Retinal pigment epithelial cell (primary cell): ENCODE measurements at regions not wholly inside any gene's neighbourhood (a gene's known extent, or its start where the extent isn't known, plus 50 kb on each side); places are given as distances from the start of the nearest gene placed in this dataset.

Source experiments
- DNase-seq: peaks from one replicate; pipeline ENCODE4 v3.0.0-alpha.2; 2010; ENCODE audit warnings: low read depth
- H3K4me3 ChIP-seq: 2 replicates; pipeline ENCODE4 v1.5.1; 2011; ENCODE audit warnings: mild to moderate bottlenecking, low read length, control low read depth, moderate library complexity
- TF ChIP-seq, protein P1 (sequence below): conservative IDR thresholded peaks from 2 replicates; pipeline ENCODE4 v1.5.1; 2011; ENCODE audit warnings: low read depth, low read length, control low read depth, inconsistent platforms

DNA sequence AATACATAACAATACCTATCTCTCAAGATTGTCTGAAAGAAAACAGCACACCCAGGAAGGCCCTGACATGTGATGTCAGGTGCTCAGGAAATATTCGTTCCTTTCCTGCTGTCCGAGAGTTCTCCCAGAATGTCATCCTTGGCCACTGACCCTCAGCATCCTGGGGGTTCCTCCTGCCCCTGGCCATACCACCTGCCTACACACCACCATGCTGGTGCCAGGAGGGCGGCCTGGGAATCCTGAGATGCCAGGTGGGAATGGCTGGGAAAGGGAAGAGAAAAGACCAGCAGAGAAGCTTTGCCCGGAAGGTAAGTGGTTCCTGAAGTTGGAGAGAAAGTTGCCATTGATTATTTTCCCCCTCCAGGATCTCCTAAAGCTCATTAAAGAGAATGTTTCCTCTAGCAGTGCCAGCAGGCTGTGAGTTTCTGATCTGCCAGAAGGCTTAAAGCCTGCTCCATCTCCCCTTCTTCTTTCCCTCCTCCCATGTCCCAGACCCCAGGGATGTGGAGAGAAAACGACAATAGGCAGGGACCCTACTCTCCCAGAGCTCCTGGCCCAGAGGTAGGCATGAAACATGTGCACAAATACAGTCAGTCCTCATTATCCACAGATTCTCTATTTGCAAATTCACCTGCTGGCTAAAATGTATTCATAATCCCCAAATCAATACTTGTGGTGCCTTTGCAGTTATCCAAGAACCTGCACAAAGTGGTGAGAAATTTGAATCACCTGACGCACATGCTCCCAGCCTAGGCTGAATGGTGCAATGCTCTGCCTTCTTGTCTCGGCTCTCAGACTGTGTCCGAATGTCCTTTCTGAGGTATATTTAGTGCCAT is 147.1 kb upstream of the MYCN start:
- DNase-seq: no peak
- TF ChIP-seq, protein P1, sequence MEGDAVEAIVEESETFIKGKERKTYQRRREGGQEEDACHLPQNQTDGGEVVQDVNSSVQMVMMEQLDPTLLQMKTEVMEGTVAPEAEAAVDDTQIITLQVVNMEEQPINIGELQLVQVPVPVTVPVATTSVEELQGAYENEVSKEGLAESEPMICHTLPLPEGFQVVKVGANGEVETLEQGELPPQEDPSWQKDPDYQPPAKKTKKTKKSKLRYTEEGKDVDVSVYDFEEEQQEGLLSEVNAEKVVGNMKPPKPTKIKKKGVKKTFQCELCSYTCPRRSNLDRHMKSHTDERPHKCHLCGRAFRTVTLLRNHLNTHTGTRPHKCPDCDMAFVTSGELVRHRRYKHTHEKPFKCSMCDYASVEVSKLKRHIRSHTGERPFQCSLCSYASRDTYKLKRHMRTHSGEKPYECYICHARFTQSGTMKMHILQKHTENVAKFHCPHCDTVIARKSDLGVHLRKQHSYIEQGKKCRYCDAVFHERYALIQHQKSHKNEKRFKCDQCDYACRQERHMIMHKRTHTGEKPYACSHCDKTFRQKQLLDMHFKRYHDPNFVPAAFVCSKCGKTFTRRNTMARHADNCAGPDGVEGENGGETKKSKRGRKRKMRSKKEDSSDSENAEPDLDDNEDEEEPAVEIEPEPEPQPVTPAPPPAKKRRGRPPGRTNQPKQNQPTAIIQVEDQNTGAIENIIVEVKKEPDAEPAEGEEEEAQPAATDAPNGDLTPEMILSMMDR: no peak
- H3K4me3 ChIP-seq: no peak overlapping the region

DNA sequence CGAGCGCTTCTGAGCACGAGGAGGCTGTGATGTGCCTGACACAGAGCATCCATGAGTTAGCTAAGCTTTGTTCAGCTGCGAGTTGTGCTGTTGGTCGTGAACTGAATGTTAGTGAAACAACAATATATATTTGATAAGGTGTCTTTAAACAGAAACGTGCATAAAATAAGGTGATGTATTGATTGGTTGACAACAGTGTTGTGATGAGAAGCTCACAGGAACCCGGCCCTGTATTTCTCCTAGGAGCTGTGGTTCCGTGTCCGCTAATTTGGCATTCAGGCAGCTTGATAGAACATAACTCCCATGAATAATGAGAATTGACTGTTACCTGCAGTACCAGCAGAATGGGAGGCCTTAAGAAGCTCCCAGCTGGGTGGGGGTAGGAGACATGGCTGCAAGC is 146.4 kb upstream of the MYCN start:
- H3K4me3 ChIP-seq: no peak overlapping the region
- TF ChIP-seq, protein P1: no peak
- DNase-seq: no peak

DNA sequence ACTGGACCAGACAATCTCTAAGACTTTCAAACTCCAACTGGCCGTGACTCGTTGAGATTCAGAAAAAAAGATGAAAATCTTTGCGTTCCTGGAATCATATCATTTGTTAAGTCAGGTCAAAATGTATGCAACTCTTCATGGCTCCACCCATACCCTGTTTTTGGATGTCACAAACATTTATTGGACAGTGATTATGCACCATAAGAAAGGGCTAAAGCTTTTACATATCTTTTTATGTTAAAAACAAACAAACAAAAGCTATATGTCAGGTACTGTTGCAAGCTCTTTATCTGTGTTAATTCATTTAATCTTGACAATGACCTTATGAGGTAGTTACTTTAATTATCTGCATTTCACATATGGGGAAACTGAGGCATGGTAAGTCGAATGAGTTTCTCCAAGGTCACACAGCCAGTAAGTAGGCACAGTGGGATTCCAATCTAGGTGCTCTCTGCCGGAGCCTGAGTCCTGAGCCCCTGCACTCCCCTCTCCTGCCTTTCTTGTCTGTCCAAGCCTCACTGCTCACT is 145.7 kb upstream of the MYCN start:
- H3K4me3 ChIP-seq: no peak overlapping the region
- TF ChIP-seq, protein P1: no peak
- no peak for DNase-seq

DNA sequence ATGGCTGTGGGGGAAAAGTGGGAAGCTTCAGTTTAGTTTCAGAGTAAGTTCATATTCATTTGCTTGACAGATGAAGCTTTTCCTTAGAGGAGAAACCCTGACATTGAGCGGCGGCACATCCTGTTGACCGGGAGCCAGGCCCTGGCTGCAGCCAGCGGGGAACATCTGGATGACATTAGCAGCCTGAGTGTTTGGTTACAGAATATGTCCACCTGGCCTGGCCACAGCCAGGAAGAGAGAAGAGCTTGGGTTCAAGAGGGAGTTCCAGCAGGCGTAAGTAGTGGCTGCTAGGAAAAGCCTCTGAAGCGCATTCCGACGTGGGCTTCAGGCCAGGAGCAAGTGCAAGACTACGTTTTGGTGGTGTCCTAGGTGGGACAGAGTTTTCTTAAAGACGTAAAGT is 144.9 kb upstream of the MYCN start:
- TF ChIP-seq, protein P1: no peak
- no peak overlapping the region for H3K4me3 ChIP-seq
- DNase-seq: no peak

DNA sequence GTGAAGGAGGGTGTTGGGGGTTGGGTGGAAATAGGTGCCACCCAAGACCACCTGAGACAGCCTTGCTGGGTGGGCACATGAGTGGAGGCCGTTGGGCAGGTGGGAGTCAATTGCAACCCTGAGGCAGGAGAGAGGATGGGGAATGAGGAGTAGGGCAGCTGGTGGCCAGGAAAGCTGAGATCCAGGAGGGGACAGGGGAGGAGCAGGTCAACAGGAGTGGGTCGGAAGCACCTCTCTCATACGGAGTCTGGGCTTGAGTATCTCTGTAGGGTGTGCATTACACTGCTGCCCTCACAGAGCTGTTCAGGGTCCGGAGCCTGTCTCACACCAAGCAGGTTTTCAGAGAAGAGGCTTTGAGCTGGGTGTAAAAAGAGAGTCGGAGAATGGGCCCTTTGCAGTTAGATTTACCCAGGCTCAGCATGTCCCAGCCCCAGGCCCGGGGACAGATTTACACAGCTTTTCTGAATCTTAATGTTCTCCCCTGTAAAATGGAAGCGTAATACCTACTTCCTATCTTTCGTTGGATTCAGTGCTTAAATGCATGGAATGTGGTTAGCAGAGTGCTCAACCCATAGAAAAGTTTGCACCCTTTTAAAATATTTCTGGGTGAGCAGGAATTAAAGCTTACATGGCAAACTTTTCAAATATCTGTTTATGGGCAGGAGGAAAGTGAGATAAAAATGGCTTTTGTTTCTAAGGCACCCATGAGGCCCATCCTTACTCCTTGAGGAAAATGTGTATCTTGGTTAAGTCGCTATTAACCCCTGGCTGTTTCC is 144.0 kb upstream of the MYCN start:
- no peak overlapping the region for H3K4me3 ChIP-seq
- no peak for DNase-seq
- TF ChIP-seq, protein P1: no peak

DNA sequence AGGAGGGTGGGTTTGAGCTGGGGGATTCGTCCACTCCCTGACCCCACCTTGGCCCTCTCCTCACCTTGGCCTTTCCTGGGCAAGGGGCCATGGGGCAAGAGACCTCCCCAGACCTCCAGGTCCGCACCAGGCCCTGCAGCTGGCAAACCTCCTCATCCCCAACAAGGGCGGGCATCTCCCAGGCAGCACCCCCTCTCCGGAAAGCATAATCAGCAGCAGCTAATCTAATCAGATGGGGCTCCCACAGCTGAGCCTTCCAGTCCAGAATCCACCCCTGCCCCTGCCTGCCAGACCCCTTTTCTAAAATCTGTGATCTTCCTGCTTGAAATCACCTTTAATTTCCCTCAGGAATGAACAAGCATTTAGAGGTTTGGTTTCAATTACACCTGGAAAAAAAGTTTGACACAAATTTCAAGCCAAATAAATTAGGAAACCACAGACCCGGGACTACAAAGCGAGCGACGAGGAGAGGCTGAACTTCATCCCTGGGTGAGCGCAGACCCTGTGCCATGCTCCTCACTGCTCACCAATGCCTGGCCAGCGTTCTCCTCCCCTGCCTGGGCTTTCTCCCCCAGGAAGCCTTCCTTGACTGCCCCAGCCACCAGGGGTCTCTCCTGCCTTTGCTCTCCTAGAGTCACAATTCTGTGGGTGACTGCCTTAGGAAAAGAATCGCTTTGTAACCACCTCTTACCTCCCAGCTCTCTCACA is 143.0 kb upstream of the MYCN start:
- DNase-seq: no peak
- H3K4me3 ChIP-seq: no peak overlapping the region
- TF ChIP-seq, protein P1: peak; percentile 48
